H1 (cell line): ENCODE measurements at regions not wholly inside any gene's neighbourhood (a gene's known extent, or its start where the extent isn't known, plus 50 kb on each side); places are given as distances from the start of the nearest gene placed in this dataset.
A peak's percentile ranks its signal among the peaks of the same experiment; 100 is the strongest.

Experiments used
- CTCF ChIA-PET: fragments of 300-600 bp; sonication (Branson Sonifier 250); formaldehyde crosslinking; loops from one replicate; lab custom pipeline; 2021; ENCODE audit not compliant: partially characterized antibody; lab: Charles Lee
- POLR2A ChIA-PET: fragments of 300-600 bp; sonication (Branson Sonifier 250); formaldehyde crosslinking; loops from one replicate; lab custom pipeline; 2021; ENCODE audit warnings: inconsistent platforms; ENCODE audit not compliant: partially characterized antibody; lab: Charles Lee
- DNase-seq, 2 experiments: peaks; one replicate each; pipeline versions ENCODE4 v3.0.0 to v3.0.0-alpha.2; 2010 to 2022; ENCODE audit warnings: low spot score in 2 of 2, low read depth in 1 of 2, mixed read lengths in 1 of 2
- FAIRE-seq: peaks from 2 replicates; lab custom pipeline; 2011; peaks lifted over from hg19 to GRCh38; lab: Jason Lieb, UNC
- H2AFZ ChIP-seq: 2 replicates; pipeline ENCODE4 v1.8.1; 2012; ENCODE audit warnings: low read length, inconsistent platforms
- H2AK5ac ChIP-seq: 2 replicates; pipeline ENCODE4 v1.6.1; 2013; ENCODE audit warnings: low read depth, low read length
- H2BK120ac ChIP-seq: replicated peaks from 2 replicates; pipeline ENCODE3; 2013; ENCODE audit warnings: low read depth, low read length, inconsistent platforms
- H2BK12ac ChIP-seq: 2 replicates; pipeline ENCODE4 v1.6.1; 2013; ENCODE audit warnings: low read depth, low read length
- H2BK15ac ChIP-seq: 2 replicates; pipeline ENCODE4 v1.6.1; 2013; ENCODE audit warnings: low read length
- H2BK20ac ChIP-seq: 2 replicates; pipeline ENCODE4 v1.6.1; 2013; ENCODE audit warnings: low read length
- H2BK5ac ChIP-seq: 2 replicates; pipeline ENCODE4 v1.6.1; 2013; ENCODE audit warnings: low read depth, low read length
- H3K14ac ChIP-seq: 2 replicates; pipeline ENCODE4 v1.6.1; 2013; ENCODE audit warnings: inconsistent platforms; ENCODE audit not compliant: insufficient read length
- H3K18ac ChIP-seq: 2 replicates; pipeline ENCODE4 v1.6.1; 2013; ENCODE audit warnings: low read length; ENCODE audit errors: extremely low read depth
- H3K23ac ChIP-seq: 2 replicates; pipeline ENCODE4 v1.6.1; 2013; ENCODE audit warnings: inconsistent platforms; ENCODE audit not compliant: insufficient read length
- H3K23me2 ChIP-seq: 2 replicates; pipeline ENCODE4 v1.6.1; 2013; ENCODE audit warnings: low read depth, low read length
- H3K27ac ChIP-seq: 2 replicates; pipeline ENCODE4 v1.6.1; 2011; ENCODE audit warnings: low read depth, low read length, inconsistent platforms
- H3K27me3 ChIP-seq, 4 experiments: replicated peaks in 1 of 4; 1 replicate in 1 of 4; 2 replicates in 3 of 4; pipeline versions ENCODE4 v1.6.1 to v1.8.1; 2011 to 2013; ENCODE audit warnings: low read length in 3 of 4, mild to moderate bottlenecking in 3 of 4, inconsistent platforms in 2 of 4, mixed read lengths in 2 of 4, moderate library complexity in 1 of 4; ENCODE audit not compliant: control insufficient read depth in 3 of 4, insufficient read depth in 3 of 4; ENCODE audit errors: extremely low read depth in 1 of 4
- H3K36me3 ChIP-seq, 4 experiments: 2 replicates each; pipeline versions ENCODE4 v1.6.1 to v1.8.1; 2011 to 2013; ENCODE audit warnings: mild to moderate bottlenecking in 4 of 4, low read length in 3 of 4, moderate library complexity in 2 of 4, control low read depth in 1 of 4, inconsistent platforms in 1 of 4; ENCODE audit not compliant: insufficient read depth in 4 of 4, control insufficient read depth in 2 of 4
- H3K4ac ChIP-seq: replicated peaks from 2 replicates; pipeline ENCODE3; 2013; ENCODE audit warnings: low read length, low read depth, mixed read lengths, inconsistent platforms; ENCODE audit not compliant: insufficient read length
- H3K4me1 ChIP-seq, 4 experiments: replicated peaks in 1 of 4; 1 replicate in 1 of 4; 2 replicates in 3 of 4; pipeline versions ENCODE4 v1.6.1 to v1.8.1; 2011 to 2013; ENCODE audit warnings: low read length in 3 of 4, inconsistent platforms in 2 of 4, mixed read lengths in 1 of 4; ENCODE audit not compliant: insufficient read depth in 4 of 4, control insufficient read depth in 3 of 4
- H3K4me2 ChIP-seq, 2 experiments: 2 replicates each; pipeline versions ENCODE4 v1.6.1 to v1.8.1; 2011 to 2013; ENCODE audit warnings: low read depth in 2 of 2, low read length in 2 of 2, control low read depth in 1 of 2, inconsistent platforms in 1 of 2, mild to moderate bottlenecking in 1 of 2; ENCODE audit not compliant: insufficient read depth in 1 of 2
- H3K4me3 ChIP-seq, 4 experiments: fragments of 200-600, 300-600 bp in 1 of 4; sonication (generic), shearing (Covaris generic), sonication (Bioruptor Twin) in 1 of 4; 2 replicates each; pipeline versions ENCODE4 v1.5.1 to v1.8.1; 2011 to 2016; ENCODE audit warnings: low read length in 4 of 4, low read depth in 3 of 4, control low read depth in 2 of 4, inconsistent platforms in 2 of 4, mild to moderate bottlenecking in 2 of 4, mixed read lengths in 1 of 4, moderate library complexity in 1 of 4; ENCODE audit not compliant: insufficient read depth in 2 of 4; ENCODE audit errors: extremely low read depth in 1 of 4
- H3K56ac ChIP-seq: replicated peaks from 2 replicates; pipeline ENCODE3; 2013; ENCODE audit warnings: low read depth, mild to moderate bottlenecking, mixed read lengths, low read length, inconsistent platforms; ENCODE audit not compliant: insufficient read length
- H3K79me1 ChIP-seq: 2 replicates; pipeline ENCODE4 v1.6.1; 2013; ENCODE audit warnings: low read depth, low read length, control low read depth
- H3K79me2 ChIP-seq, 2 experiments: 2 replicates each; pipeline versions ENCODE4 v1.6.1 to v1.8.1; 2012 to 2013; ENCODE audit warnings: low read length in 2 of 2, mild to moderate bottlenecking in 2 of 2, inconsistent platforms in 1 of 2; ENCODE audit not compliant: insufficient read depth in 2 of 2, control insufficient read depth in 1 of 2
- H3K9ac ChIP-seq, 4 experiments: replicated peaks in 1 of 4; 1 replicate in 1 of 4; 2 replicates in 3 of 4; pipeline versions ENCODE4 v1.6.1 to v1.8.1; 2011 to 2013; ENCODE audit warnings: low read depth in 3 of 4, low read length in 3 of 4, control low read depth in 2 of 4, mild to moderate bottlenecking in 2 of 4, moderate library complexity in 2 of 4, inconsistent platforms in 1 of 4; ENCODE audit errors: extremely low read depth in 1 of 4
- H3K9me3 ChIP-seq, 2 experiments: 2 replicates each; pipeline versions ENCODE4 v1.6.1 to v1.8.1; 2012 to 2013; ENCODE audit warnings: mild to moderate bottlenecking in 2 of 2, moderate library complexity in 2 of 2, control low read depth in 1 of 2, inconsistent platforms in 1 of 2, low read depth in 1 of 2, low read length in 1 of 2, mixed read lengths in 1 of 2; ENCODE audit not compliant: insufficient read depth in 2 of 2
- H4K20me1 ChIP-seq, 2 experiments: replicated peaks in 1 of 2; 2 replicates each; pipeline versions ENCODE3 to v1.8.1; 2011 to 2013; ENCODE audit warnings: inconsistent platforms in 2 of 2, low read length in 2 of 2, mild to moderate bottlenecking in 1 of 2; ENCODE audit not compliant: insufficient read depth in 2 of 2, control insufficient read depth in 1 of 2
- H4K5ac ChIP-seq: 2 replicates; pipeline ENCODE4 v1.6.1; 2013; ENCODE audit warnings: low read length, low read depth, mixed read lengths, inconsistent platforms; ENCODE audit not compliant: insufficient read length
- H4K8ac ChIP-seq: 2 replicates; pipeline ENCODE4 v1.8.0; 2013; ENCODE audit warnings: mild to moderate bottlenecking, moderate library complexity, low read length, inconsistent platforms; ENCODE audit not compliant: insufficient read depth; ENCODE audit errors: extremely low read depth
- H4K91ac ChIP-seq: replicated peaks from 2 replicates; pipeline ENCODE3; 2013; ENCODE audit warnings: low read length, mixed read lengths, inconsistent platforms; ENCODE audit not compliant: insufficient read length
- ASH2L ChIP-seq: fragments of 200-600, 300-600 bp; sonication (generic); IDR thresholded peaks from one replicate; pipeline ENCODE4 v1.7.1; 2017; ENCODE audit warnings: low read length
- BACH1 ChIP-seq: IDR thresholded peaks from 2 replicates; pipeline ENCODE4 v1.6.1; 2012; ENCODE audit warnings: low read length, improper control_type of control experiment
- CHD2 ChIP-seq: IDR thresholded peaks from 2 replicates; pipeline ENCODE4 v1.6.1; 2012; ENCODE audit warnings: low read length, improper control_type of control experiment
- CTBP2 ChIP-seq: IDR thresholded peaks from 2 replicates; pipeline ENCODE4 v1.7.0; 2011; ENCODE audit warnings: borderline replicate concordance, mild to moderate bottlenecking, moderate library complexity, mixed read lengths, low read length; ENCODE audit not compliant: insufficient read depth, insufficient read length
- E2F6 ChIP-seq: IDR thresholded peaks from 2 replicates; pipeline ENCODE4 v1.6.1; 2012; ENCODE audit warnings: inconsistent platforms
- EP300 ChIP-seq, 2 experiments: IDR thresholded peaks; 1 replicate in 1 of 2; 2 replicates in 1 of 2; pipeline ENCODE4 v1.6.1; 2011 to 2012; ENCODE audit warnings: low read depth in 2 of 2, low read length in 2 of 2, mild to moderate bottlenecking in 2 of 2, borderline replicate concordance in 1 of 2, inconsistent platforms in 1 of 2, moderate library complexity in 1 of 2
- SIN3A ChIP-seq, 2 experiments: IDR thresholded peaks in 1 of 2; conservative IDR thresholded peaks in 1 of 2; 2 replicates each; pipeline ENCODE4 v1.6.1; 2011 to 2012; ENCODE audit warnings: low read length in 2 of 2, improper control_type of control experiment in 1 of 2, low read depth in 1 of 2, mild to moderate bottlenecking in 1 of 2
- SP4 ChIP-seq: IDR thresholded peaks from 2 replicates; pipeline ENCODE4 v1.6.1; 2012; ENCODE audit warnings: low read length, inconsistent platforms
- SRF ChIP-seq: IDR thresholded peaks from 2 replicates; pipeline ENCODE4 v1.6.1; 2011; ENCODE audit warnings: mild to moderate bottlenecking, low read depth, low read length, moderate library complexity
- TCF12 ChIP-seq: IDR thresholded peaks from 2 replicates; pipeline ENCODE4 v1.6.1; 2011; ENCODE audit warnings: low read depth, mild to moderate bottlenecking, low read length
- ZNF274 ChIP-seq: IDR thresholded peaks from 2 replicates; pipeline ENCODE4 v1.7.0; 2012; ENCODE audit warnings: low read length, borderline replicate concordance; ENCODE audit errors: extremely low read depth
- WGBS, 2 experiments: shearing (Covaris generic) in 1 of 2; methylation state at CpG; one replicate each; pipeline versions ENCODE4 v1.1.6 to v1.1.7; 2013 to 2015; ENCODE audit warnings: low lambda C conversion rate in 2 of 2, mixed read lengths in 2 of 2, inconsistent platforms in 1 of 2, low coverage in 1 of 2, missing lambda C conversion rate in 1 of 2; ENCODE audit not compliant: insufficient replicate concordance in 2 of 2, insufficient coverage in 1 of 2, insufficient read length in 1 of 2; ENCODE audit errors: extremely low coverage in 1 of 2, missing lambda C conversion rate in 1 of 2; 5-methylcytosine and 5-hydroxymethylcytosine counted together

GRCh38 chr22:47691152-47691895 is 928.9 kb downstream of the TBC1D22A start:
- 93% methylated on average over 10 of the region's 10 CpGs; no CpG with 5 or more reads in 1 of the 2 experiments for WGBS, 2 experiments
- Histone ChIP-seq H3K23me2 (no peaks in the 10 kb centered on the region), H3K9me3 (0 out of 4 replicates have a peak, but pooled peaks cover 0 to 3% of the 10 kb centered on the region in 2 experiments)

More at GRCh38 chr22:47691152-47691895, 928.9 kb downstream of the TBC1D22A start:
- ChIA-PET POLR2A (no interaction called here), CTCF (no interaction called here)
- H2BK20ac ChIP-seq: no peak overlapping the region
- H3K27me3 ChIP-seq: no peaks in the 10 kb centered on the region
- H3K56ac ChIP-seq: no peak overlapping the region
- no peak overlapping the region for H3K4ac ChIP-seq
- no peak overlapping the region for H2BK12ac ChIP-seq
- no peak overlapping the region for H3K18ac ChIP-seq
- no peak overlapping the region for H3K14ac ChIP-seq
- H2AFZ ChIP-seq: no peak overlapping the region
- no peaks in the 10 kb centered on the region for H3K79me2 ChIP-seq
- H3K23ac ChIP-seq: no peak overlapping the region
- no peak overlapping the region for H2AK5ac ChIP-seq
- no peak overlapping the region for H3K4me3 ChIP-seq
- TF ChIP-seq CTBP2 (no peak), ASH2L (no peak), SP4 (no peak), ZNF274 (no peak), EP300 (IDR thresholded peaks at IDR 0.05; ENCODE audit: borderline replicate concordance in 1 of 2, low read depth in 2 of 2, low read length in 2 of 2) (no peak), BACH1 (no peak), SRF (no peak), SIN3A (conservative IDR thresholded peaks at IDR 0.05 in 1 of 2, IDR thresholded peaks at IDR 0.05 in 1 of 2; ENCODE audit: low read depth in 1 of 2, low read length in 2 of 2) (no peak), CHD2 (no peak), TCF12 (no peak), E2F6 (no peak)
- FAIRE-seq (no peak), DNase-seq (peak in 1 of 2 experiments; percentile 22)
- H4K8ac ChIP-seq: no peak overlapping the region
- H3K4me1 ChIP-seq: no peaks in the 10 kb centered on the region
- H3K9ac ChIP-seq: no peak overlapping the region
- no peak overlapping the region for H3K4me2 ChIP-seq
- no peak overlapping the region for H2BK15ac ChIP-seq
- H4K91ac ChIP-seq: no peak overlapping the region
- no peaks in the 10 kb centered on the region for H4K20me1 ChIP-seq
- H3K27ac ChIP-seq: no peak overlapping the region
- no peak overlapping the region for H2BK5ac ChIP-seq
- H3K36me3 ChIP-seq: no peaks in the 10 kb centered on the region
- no peak overlapping the region for H4K5ac ChIP-seq
- H2BK120ac ChIP-seq: no peak overlapping the region
- H3K79me1 ChIP-seq: no peaks in the 10 kb centered on the region
